ENCODE measurements at regions not wholly inside any gene's neighbourhood (a gene's known extent, or its start where the extent isn't known, plus 50 kb on each side); places are given as distances from the start of the nearest gene placed in this dataset.
A peak's percentile ranks its signal among the peaks of the same experiment; 100 is the strongest.
"Not testable (repeated sequence)": the region's sequence is repeated elsewhere in the genome, so short reads cannot be mapped to it uniquely, and the experiment has no call there.

DNA sequence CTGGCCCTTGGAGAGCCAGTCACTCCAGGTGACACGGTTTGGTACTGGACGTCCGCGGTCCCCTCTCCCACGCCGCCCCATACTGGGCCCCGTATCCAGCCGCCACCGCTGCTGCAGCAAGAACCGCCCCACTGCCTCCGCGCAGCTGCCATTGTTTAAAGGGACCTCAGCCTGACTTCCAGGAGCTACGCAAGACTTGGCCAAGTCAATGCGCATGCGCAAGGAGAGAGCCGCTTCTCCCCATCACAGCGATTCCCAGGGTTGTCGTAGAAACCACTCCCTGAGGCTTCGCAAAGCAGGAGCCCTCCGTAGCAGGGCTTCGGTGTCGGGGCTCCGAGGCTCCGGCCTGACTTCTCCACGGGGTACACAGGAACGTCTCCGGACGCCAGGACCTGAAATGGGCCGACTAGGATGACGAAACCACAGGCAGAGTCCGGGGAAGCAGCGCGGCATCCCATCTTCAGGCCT lies 606.2 kb downstream of the KCNJ18 start:
- H3K4me3 ChIP-seq (ENCODE audit: low read length); DNase-seq (ENCODE audit: low read depth, low spot score): not testable (repeated sequence)

DNA sequence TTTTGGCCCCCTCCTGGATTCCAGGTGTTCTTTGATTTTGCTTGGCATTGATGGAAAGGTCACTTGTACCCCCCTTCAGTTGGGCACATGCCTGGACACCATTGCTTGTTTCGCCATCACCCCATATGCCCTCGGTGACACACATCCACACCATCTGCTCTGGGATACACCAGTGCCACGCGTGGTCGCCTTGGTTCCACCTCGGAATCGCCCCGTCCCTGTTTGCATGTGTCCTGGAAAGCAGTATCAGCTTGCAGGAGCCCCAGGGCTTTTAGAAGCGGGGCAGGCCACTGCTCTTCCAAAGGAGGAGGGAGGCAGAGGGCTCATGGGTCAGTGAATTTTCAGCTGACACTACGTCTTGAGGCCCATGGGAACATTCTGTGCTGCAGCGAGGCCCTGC lies 607.9 kb downstream of the KCNJ18 start:
- DNase-seq (ENCODE audit: low read depth, low spot score) = no peak

DNA sequence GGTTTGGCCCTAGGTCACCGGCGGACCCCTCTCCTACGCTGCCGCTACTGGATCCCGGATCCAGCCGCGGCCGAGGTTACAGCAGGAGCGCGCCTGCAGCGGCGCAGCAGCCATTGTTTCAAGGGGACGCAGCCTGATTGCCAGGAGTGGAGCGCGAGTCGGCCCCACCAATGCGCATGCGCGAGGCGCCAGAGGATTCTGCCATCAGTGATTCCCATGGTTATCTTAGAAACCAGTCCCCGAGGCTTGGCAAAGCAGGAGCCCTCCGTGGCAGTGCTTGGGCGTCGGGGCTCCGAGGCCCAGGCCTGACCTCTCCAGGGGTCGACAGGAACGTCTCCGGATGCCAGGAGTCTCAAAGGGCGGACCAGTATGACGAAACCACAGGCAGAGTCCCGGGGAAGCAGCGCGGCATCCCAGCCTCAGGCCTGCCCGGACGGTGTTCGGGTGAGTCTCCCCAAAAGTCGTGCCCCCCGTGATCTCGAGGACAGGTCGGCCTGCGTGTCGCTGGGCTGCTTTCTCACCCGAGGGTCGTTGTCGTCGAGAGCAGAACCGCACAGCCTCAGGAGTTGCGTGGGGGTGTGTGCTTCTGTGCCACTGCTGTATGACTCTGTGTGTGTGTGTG lies 608.5 kb downstream of the KCNJ18 start:
- no peak for DNase-seq (ENCODE audit: low read depth, low spot score)
- H3K4me3 ChIP-seq (ENCODE audit: low read length) = no peak overlapping the region

More for the DNA sequence above, 607.9 kb downstream of the KCNJ18 start:
- H3K4me3 ChIP-seq (ENCODE audit: low read length) = no peak overlapping the region

DNA sequence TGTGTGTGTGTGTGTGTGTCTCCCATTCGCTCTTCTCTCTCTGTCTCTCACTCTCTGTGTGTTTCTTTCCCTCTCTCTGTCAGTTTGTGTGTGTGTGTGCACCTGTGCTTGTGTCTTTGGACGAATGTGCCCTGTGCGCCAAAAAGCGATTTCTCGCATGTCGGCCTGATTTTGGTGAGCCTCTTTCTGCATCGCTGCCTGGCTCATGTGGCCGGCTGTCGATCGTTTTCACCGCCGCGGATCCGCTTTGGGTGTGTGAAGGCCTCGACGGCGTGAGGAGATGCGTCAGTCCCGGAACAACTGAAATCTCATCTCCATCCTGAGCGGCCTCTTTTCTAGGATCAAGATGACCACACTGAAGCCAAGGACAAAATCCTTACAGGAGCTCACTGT lies 609.0 kb downstream of the KCNJ18 start:
- H3K4me3 ChIP-seq (ENCODE audit: low read length) = no peak overlapping the region
- DNase-seq (ENCODE audit: low read depth, low spot score) = no peak

DNA sequence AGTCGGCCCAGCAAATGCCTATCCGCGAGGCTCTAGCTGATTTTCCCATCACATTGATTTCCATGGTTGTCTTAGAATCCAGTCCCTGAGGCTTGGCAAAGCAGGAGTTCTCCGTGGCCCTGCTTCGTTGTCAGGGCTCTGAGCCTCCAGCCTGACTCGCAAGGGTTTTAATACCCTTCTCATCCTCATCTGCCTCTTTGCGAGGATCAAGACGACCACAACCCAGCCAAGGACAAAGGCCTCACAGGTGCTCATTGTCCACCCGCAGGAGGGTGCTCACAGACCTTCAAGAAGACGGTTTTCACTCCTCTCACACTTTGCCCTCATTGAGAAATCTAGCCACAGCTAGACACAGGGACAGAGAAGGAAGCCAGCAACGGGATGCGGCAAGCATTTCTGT lies 610.8 kb downstream of the KCNJ18 start:
- no peak for DNase-seq (ENCODE audit: low read depth, low spot score)
- no peak overlapping the region for H3K4me3 ChIP-seq (ENCODE audit: low read length)

DNA sequence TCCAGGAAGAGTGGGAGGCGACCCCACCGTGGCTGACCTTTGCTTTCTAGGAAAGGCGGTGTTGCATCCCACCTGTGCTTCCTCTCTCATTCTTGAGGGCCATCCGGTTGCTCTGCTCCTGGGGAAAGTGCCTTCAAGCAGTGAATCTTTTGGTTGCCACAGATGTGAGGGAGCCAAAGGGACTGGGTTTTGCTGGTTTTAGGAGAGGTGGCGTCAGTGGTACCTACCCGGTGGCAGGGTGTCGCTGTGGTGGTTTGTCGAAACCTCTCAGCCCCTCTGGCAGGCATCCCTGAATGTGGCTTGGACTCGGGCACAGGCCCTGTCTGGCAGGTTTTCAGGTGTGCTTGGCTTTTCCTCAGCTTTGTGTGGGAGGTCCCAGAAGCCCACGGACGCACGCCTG lies 611.5 kb downstream of the KCNJ18 start:
- DNase-seq (ENCODE audit: low read depth, low spot score) = no peak
- H3K4me3 ChIP-seq (ENCODE audit: low read length) = no peak overlapping the region

DNA sequence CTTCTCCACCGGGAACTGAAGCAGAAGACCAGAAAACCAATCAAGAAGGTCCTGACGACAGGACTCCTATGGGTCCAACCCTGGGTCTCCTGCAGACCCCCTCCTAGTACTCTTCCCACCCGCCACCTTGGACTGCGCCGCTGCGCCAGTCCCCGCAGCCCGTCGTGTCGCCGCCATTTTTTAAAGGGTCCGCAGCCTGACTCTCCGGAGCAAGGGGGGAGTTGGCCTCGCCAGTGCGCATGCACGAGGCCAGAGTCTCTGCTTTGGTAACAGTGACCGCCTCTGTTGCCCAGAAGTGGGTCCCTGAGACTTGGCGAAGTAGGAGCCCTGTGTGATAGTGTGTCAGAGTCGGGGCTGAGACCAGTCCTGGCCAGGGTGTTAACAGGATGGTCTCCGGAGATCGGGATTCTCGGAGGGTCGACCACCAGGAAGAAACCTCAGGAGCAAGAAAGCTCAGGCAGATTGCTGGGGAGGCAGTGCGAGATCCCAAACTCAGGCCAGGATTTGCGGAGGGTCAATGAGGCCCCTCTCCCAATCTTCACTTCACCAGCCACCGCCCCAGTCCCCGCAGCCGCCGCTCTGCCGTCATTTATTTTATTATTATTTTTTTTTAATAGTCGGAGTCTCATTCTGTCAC lies 612.5 kb downstream of the KCNJ18 start:
- H3K4me3 ChIP-seq (ENCODE audit: low read length) = no peak overlapping the region
- DNase-seq (ENCODE audit: low read depth, low spot score) = no peak

DNA sequence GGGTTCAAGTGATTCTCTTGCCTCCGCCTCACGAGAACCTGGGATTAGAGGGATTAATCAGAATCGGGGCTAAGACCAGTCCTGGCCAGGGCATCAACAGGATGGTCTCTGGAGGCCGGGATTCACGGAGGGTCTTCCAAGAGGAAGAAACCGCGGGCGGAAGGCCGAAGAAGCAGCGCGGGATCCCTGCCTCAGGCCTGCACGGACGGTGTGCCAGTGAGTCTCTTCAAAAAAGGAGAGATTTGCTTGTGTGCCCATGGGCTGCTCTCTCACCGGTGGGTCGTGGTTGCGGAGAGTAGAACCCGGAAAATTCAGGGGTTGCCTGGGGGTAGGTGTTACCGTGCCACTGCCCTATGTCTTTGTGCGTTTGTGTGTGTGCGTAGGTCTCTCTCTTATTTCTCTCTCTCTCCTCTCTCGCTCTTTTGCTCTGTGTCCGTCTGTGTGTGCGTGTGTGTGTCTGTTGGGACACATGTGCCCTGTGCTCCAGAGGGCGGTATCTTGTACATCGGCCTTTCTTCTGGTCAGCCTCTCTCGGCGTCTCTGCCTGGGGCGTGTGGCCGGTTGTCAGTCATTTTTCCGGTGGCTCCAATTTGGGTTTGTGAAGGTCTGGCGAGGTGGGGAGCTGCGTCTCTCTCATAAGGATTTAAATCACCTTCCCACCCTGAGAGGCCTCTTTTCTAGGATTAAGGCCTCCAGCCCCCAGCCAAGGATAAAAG lies 613.2 kb downstream of the KCNJ18 start:
- H3K4me3 ChIP-seq (ENCODE audit: low read length) = no peak overlapping the region
- DNase-seq (ENCODE audit: low read depth, low spot score) = no peak

DNA sequence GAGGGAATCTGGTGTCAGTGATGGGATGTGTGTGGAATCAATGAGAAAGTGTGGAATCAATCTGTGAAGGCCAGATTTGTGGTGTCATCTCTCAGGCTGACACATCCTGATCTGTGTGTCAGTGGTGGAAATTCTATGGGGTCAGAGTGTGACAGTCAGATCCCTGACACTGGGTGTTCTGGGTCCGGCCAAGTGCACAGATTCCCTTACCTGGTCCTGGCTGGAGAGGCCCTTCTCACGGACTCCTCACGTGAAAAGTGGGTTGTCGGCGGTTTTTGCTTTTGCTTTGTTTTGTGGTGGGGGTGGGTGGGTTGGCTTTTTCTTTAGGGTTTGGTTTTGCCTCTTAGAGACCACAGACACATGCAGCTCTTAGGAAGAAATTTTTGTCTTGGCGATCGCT lies 618.0 kb downstream of the KCNJ18 start:
- H3K4me3 ChIP-seq (ENCODE audit: low read length); DNase-seq (ENCODE audit: low read depth, low spot score): not testable (repeated sequence)

DNA sequence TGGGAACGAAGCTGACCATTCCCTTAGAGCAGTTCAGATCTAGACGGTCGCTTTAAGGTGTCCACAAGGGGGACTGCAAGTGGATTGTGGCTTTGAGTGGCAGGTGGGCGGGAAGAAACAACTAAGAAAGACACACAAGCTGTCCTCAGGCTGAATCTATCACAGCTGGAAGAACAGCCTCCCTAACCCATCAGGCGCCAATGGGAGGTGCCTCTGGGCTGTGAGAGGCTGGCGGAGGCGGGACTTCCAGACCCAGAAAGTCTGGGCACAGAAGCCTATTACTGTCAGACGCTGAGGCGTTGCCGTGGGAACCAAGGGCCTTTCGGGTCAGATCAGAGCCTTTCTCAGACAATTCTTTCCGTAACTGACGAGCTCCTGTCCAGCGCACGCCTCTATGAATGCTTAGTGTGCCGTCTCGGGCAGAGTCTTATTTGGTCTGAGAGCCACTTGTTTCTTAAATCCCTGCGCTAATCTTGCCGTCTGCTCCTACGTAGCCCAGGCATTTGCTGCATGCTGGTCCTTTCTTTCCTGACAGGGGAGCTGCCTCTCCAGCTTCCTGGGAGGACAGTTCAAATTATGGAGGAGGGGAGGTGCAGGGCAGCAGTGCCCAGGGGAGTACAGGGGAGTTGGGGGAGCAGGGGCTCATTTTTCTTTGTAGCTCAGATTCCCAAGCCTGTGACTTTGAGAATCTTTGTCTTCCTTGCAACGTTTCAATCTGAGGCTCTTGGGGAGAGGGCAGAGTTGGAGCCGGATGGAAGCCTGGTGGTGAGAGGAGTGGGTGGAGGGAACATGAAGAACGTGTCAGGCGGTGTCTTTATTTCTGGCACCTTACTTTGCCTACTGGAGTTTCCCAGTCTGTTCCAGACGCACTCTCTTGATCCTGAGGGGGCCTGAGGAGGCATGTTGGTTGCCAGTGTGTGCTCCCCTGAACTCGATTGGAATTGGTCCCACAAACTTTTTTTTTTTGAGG lies 618.7 kb downstream of the KCNJ18 start:
- peak; percentile 17 for DNase-seq (ENCODE audit: low read depth, low spot score)

DNA sequence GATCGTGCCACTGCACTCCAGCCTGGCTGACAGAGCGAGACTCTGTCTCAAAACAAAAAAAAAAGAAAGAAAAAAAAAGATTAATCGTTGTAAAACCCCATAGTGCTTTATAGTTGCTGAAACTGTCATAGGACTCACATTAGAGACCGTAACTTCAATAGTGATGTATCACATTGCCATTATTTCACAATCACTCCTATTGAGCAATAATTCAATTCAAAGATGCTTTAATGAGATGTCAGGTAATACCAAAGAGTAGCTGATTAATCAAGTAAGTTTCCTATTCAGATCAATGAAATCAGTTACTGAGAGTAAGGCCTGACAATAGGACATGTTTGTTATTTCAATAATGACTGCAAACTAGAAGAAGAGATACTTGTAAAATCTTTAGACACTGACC lies 628.7 kb downstream of the KCNJ18 start:
- H3K4me3 ChIP-seq (ENCODE audit: low read length); DNase-seq (ENCODE audit: low read depth, low spot score): not testable (repeated sequence)

More for the DNA sequence above, 618.7 kb downstream of the KCNJ18 start:
- H3K4me3 ChIP-seq (ENCODE audit: low read length) = no peak overlapping the region

DNA sequence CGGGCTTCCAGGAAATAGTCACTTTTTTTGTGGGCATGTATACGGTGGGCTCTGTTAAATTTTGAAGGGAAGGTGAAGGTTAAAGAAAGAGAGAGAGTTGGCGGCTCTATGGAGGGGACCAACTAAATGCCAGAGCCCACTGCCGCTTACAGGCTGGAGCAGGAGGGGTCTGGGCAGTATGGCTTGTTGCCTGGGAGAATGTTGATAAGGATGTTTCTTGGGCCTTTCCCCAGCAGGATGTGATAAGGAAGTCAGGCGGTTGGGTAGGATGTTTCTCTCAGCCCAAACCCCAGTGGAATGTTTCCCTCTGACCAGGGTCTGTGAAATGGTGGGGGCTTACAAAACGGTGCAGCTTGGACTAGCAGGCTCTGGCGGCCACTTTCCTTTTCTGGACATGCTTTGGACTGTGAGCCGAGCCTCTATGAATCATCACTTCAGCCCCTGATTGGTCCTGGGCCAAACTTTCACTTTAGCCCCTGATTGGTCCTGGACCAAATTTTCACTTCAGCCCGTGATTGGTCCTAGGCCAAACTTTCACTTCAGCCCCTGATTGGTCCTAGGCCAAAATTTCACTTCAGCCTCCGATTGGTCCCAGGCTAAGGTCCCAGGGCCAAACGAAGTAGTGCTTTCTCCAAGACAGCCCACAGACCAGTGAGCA lies 630.7 kb downstream of the KCNJ18 start:
- H3K4me3 ChIP-seq (ENCODE audit: low read length); DNase-seq (ENCODE audit: low read depth, low spot score): not testable (repeated sequence)

DNA sequence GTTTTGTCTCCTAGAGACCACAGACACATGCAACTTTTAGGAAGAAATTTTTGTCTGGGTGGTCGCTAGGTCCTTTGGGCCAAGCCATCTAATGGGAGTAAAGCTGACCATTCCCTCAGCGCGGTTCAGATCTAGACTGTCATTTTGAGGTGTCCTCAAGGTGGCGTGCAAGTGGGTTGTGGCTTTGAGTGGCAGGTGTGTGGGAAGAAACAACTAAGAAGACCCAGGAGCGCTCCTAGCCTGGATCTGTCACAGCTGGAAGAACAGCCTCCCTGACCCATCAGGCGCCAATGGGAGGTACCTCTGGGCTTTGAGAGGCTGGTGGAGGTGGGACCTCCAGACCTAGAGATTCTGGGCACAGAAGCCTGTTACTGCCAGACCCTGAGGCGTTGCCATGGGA lies 645.1 kb downstream of the KCNJ18 start:
- H3K4me3 ChIP-seq (ENCODE audit: low read length) = no peak overlapping the region
- no peak for DNase-seq (ENCODE audit: low read depth, low spot score)

DNA sequence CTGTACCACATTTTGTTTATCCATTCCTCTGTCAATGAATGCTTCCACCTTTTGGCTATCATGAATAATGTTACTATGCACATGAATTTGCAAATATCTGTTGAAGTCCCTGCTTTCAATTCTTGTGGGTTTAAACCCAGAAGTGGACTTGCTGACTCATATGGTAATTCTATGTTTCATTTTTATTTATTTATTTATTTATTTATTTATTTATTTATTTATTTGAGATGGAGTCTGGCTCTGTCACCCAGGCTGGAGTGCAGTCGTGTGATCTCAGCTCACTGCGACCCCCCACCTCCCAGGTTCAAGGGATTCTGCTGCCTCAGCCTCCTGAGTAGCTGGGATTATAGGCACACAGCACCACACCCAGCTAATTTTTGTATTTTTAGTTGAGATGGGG lies 664.3 kb downstream of the KCNJ18 start:
- H3K4me3 ChIP-seq (ENCODE audit: low read length); DNase-seq (ENCODE audit: low read depth, low spot score): not testable (repeated sequence)

DNA sequence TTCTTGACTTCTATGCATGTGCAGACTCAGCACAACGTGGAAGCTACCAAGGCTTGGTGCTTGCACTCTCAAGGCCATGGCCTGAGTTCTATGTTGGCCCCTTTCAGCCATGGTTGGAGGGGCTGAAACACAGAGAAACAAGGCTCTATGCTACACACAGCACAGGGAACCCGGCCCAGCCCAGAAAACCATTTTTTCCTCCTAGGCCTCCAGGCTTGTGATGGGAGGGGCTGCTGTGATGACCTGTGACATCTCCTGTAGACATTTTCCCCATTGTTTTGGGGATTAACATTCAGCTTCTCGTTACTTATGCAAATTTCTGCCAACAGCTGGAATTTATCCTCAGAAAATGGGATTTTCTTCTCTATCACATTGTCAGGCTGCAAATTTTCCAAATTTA lies 678.7 kb downstream of the KCNJ18 start:
- not testable (repeated sequence) for H3K4me3 ChIP-seq (ENCODE audit: low read length); DNase-seq (ENCODE audit: low read depth, low spot score)

DNA sequence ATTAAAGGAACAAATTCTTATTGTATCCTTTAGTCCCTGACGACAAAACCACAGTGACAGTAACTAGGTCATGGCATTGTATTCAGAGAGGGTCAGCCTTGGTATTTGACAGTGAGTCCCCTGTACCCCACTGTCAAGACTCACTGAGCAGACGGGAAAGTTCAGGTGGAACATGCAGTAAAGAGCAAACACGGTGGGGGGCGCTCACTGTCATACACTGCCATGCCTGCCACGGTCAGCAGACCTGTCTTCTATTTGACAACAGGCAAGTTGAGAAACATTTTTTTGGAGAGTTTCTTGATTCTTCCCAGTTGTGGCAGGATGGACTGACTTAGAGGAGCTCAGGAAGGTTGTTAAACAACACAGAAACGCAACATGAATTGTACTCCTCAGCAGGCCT lies 681.6 kb downstream of the KCNJ18 start:
- DNase-seq (ENCODE audit: low read depth, low spot score) = no peak
- H3K4me3 ChIP-seq (ENCODE audit: low read length) = no peak overlapping the region

DNA sequence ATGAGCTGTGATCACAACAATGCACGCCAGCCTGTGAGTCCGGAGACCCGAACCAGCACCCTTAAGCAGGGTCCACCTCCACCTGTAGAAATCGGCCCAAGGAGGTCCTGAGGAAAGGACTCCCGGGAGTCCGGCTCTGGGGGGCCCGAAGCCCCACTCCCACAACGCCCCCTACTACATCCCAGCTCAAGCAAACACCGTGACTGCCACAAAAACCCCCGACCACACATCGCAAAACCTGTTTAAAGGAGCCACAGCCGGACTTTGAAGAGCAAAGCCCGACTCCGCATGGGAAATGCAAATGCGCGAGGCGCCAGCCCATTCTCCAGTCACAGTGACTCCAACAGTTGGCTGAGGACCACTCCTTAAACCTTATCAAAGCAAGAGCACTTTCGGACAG lies 682.4 kb downstream of the KCNJ18 start:
- no peak overlapping the region for H3K4me3 ChIP-seq (ENCODE audit: low read length)
- DNase-seq (ENCODE audit: low read depth, low spot score) = no peak

DNA sequence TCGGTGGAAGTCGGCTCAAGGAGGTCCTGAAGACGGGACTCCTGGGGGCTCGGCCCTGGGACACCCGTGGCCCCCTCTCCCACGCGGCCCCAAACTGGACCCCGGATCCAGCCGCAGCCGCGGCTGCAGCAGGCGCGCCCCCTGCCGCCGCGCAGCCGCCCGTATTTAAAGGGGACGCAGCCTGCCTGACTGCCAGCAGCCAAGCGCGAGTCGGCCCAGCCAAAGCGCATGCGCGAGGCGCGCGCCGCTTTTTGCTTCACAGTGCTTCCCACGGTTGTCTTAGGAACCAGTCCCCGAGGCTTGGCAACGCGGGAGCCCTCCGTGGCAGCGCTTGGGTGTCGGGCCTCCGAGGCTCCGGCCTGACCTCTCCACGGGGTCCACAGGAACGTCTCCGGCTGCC lies 684.4 kb downstream of the KCNJ18 start:
- not testable (repeated sequence) for H3K4me3 ChIP-seq (ENCODE audit: low read length); DNase-seq (ENCODE audit: low read depth, low spot score)

DNA sequence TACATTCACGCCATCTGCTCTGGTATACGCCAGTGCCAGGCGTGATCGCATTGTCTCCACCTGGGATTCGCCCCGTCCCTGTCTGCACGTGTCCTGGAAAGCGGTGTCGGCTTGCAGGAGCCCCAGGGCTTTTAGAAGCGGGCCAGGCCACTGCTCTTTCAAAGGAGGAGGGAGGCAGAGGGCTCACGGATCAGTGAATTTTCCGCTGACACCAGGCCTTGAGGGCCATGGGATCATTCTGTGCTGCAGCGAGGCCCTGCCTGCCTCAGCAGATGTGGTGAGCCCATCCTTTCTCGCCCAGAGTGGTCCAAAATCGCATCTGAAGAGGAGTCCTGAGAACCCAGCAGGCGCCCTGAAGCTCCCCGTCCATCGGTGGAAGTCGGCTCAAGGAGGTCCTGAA lies 686.4 kb downstream of the KCNJ18 start:
- H3K4me3 ChIP-seq (ENCODE audit: low read length); DNase-seq (ENCODE audit: low read depth, low spot score): not testable (repeated sequence)
